HepG2 (cell line): ENCODE measurements at regions not wholly inside any gene's neighbourhood (a gene's known extent, or its start where the extent isn't known, plus 50 kb on each side); places are given as distances from the start of the nearest gene placed in this dataset.

Experiments used
- IRF9 ChIP-seq: sonication (generic); formaldehyde crosslinking; IDR thresholded peaks from 2 replicates; pipeline ENCODE4 v1.8.0; 2022; ENCODE audit warnings: missing genetic modification reagents, mild to moderate bottlenecking, borderline replicate concordance
- JUND ChIP-seq: sonication (generic); formaldehyde crosslinking; IDR thresholded peaks from 2 replicates; pipeline ENCODE4 v1.8.0; 2022; ENCODE audit warnings: mild to moderate bottlenecking, missing genetic modification reagents
- PHB2 ChIP-seq: fragments of 450-650 bp; IDR thresholded peaks from 2 replicates; pipeline ENCODE4 v1.6.1; 2018; ENCODE audit not compliant: partially characterized antibody
- SNAPC5 ChIP-seq: sonication (generic); formaldehyde crosslinking; IDR thresholded peaks from 2 replicates; pipeline ENCODE4 v1.8.1; 2023; ENCODE audit warnings: mild to moderate bottlenecking, missing genetic modification reagents, borderline replicate concordance
- TOE1 ChIP-seq: sonication (generic); formaldehyde crosslinking; IDR thresholded peaks from 2 replicates; pipeline ENCODE4 v1.4.0; 2020; ENCODE audit warnings: mild to moderate bottlenecking, missing genetic modification reagents

GRCh38 chr17:63278728-63279442 lies 167.2 kb downstream of the CYB561 start:
- TF ChIP-seq JUND (CRISPR knock-in tag) = no peak
- no peak for TF ChIP-seq SNAPC5 (CRISPR knock-in tag)
- no peak for TF ChIP-seq IRF9 (CRISPR knock-in tag)
- no peak for TF ChIP-seq PHB2
- no peak for TF ChIP-seq TOE1 (CRISPR knock-in tag)
